ENCODE measurements at regions not wholly inside any gene's neighbourhood (a gene's known extent, or its start where the extent isn't known, plus 50 kb on each side); places are given as distances from the start of the nearest gene placed in this dataset.

GRCh38 chr9:13778631-13779030 is 499.1 kb upstream of the MPDZ start:
- Histone ChIP-seq H3K4me2 (replicated peaks; ENCODE audit: low read depth, low read length, poor library complexity, severe bottlenecking) (no peak overlapping the region), H3K79me2 (ENCODE audit: control insufficient read depth, insufficient read depth, low read length) (no peaks in the 10 kb centered on the region), H3K4me1 (ENCODE audit: control insufficient read depth in 2 of 2, insufficient read depth in 2 of 2, low read length in 2 of 2) (no peaks in the 10 kb centered on the region), H3K27ac (ENCODE audit: low read length in 2 of 2) (no peak overlapping the region), H4K20me1 (ENCODE audit: control insufficient read depth, insufficient read depth, low read length, poor library complexity, severe bottlenecking) (no peaks in the 10 kb centered on the region), H3K4me3 (ENCODE audit: control extremely low read depth in 1 of 5, extremely low read depth in 1 of 5, insufficient read depth in 1 of 5, low read depth in 2 of 5, low read length in 4 of 5) (no peak overlapping the region), H2AFZ (ENCODE audit: insufficient read depth, low read depth, low read length, poor library complexity, severe bottlenecking) (no peak overlapping the region), H3K36me3 (replicated peaks in 1 of 2; ENCODE audit: control extremely low read depth in 1 of 2, control insufficient read depth in 1 of 2, extremely low read depth in 1 of 2, insufficient read depth in 2 of 2, low read length in 1 of 2) (no peaks in the 10 kb centered on the region), H3K9me3 (ENCODE audit: control extremely low read depth in 1 of 3, control insufficient read depth in 2 of 3, insufficient read depth in 1 of 3, low read length in 2 of 3) (no peaks in the 10 kb centered on the region), H3K27me3 (replicated peaks in 1 of 4; ENCODE audit: control extremely low read depth in 1 of 4, control insufficient read depth in 3 of 4, insufficient read depth in 4 of 4, low read length in 3 of 4) (no peaks in the 10 kb centered on the region), H3K9ac (ENCODE audit: low read length) (no peak overlapping the region)
- CTCF ChIA-PET: no interaction called here
- Mint-ChIP-seq H3K27ac (no peak overlapping the region), H3K27me3 (no peaks in the 10 kb centered on the region), H3K9me3 (ENCODE audit: insufficient read depth) (no peaks in the 10 kb centered on the region), H3K4me1 (no peaks in the 10 kb centered on the region), H3K4me3 (no peak overlapping the region)
- no peak for TF ChIP-seq CTCF (IDR thresholded peaks at IDR 0.05)
- TF ChIP-seq EZH2 (IDR thresholded peaks at IDR 0.05; ENCODE audit: borderline replicate concordance, insufficient read depth, low read depth, low read length, poor library complexity, severe bottlenecking): no peak
- no peak for ATAC-seq (ENCODE audit: low read depth)
- intact Hi-C loops (cut with micrococcal nuclease): no loop called here
- WGBS (ENCODE audit: insufficient coverage): 93% methylated on average over 3 of the region's 4 CpGs
- DNase-seq: no peak
- POLR2A ChIA-PET: no interaction called here

GRCh38 chr9:13770956-13771355 is 491.5 kb upstream of the MPDZ start:
- Mint-ChIP-seq H3K4me1 (no peaks in the 10 kb centered on the region), H3K27ac (no peak overlapping the region), H3K9me3 (ENCODE audit: insufficient read depth) (peaks cover 3% of the 10 kb centered on the region), H3K4me3 (no peak overlapping the region), H3K27me3 (no peaks in the 10 kb centered on the region)
- H2AFZ ChIP-seq (ENCODE audit: insufficient read depth, low read depth, low read length, poor library complexity, severe bottlenecking): no peak overlapping the region
- no peaks in the 10 kb centered on the region for H3K27me3 ChIP-seq (replicated peaks in 1 of 4; ENCODE audit: control extremely low read depth in 1 of 4, control insufficient read depth in 3 of 4, insufficient read depth in 4 of 4, low read length in 3 of 4)
- H3K4me2 ChIP-seq (replicated peaks; ENCODE audit: low read depth, low read length, poor library complexity, severe bottlenecking): no peak overlapping the region
- ATAC-seq (ENCODE audit: low read depth) (no peak), DNase-seq (no peak)
- WGBS (ENCODE audit: insufficient coverage): 94% methylated on average over 3 of the region's 3 CpGs
- H4K20me1 ChIP-seq (ENCODE audit: control insufficient read depth, insufficient read depth, low read length, poor library complexity, severe bottlenecking): no peaks in the 10 kb centered on the region
- no peaks in the 10 kb centered on the region for H3K4me1 ChIP-seq (ENCODE audit: control insufficient read depth in 2 of 2, insufficient read depth in 2 of 2, low read length in 2 of 2)
- TF ChIP-seq CTCF (IDR thresholded peaks at IDR 0.05) (no peak), EZH2 (IDR thresholded peaks at IDR 0.05; ENCODE audit: borderline replicate concordance, insufficient read depth, low read depth, low read length, poor library complexity, severe bottlenecking) (no peak)
- H3K36me3 ChIP-seq (replicated peaks in 1 of 2; ENCODE audit: control extremely low read depth in 1 of 2, control insufficient read depth in 1 of 2, extremely low read depth in 1 of 2, insufficient read depth in 2 of 2, low read length in 1 of 2): no peaks in the 10 kb centered on the region
- no peaks in the 10 kb centered on the region for H3K9me3 ChIP-seq (ENCODE audit: control extremely low read depth in 1 of 3, control insufficient read depth in 2 of 3, insufficient read depth in 1 of 3, low read length in 2 of 3)
- intact Hi-C loops (cut with micrococcal nuclease): no loop called here
- ChIA-PET POLR2A (no interaction called here), CTCF (no interaction called here)
- H3K4me3 ChIP-seq (ENCODE audit: control extremely low read depth in 1 of 5, extremely low read depth in 1 of 5, insufficient read depth in 1 of 5, low read depth in 2 of 5, low read length in 4 of 5): no peak overlapping the region
- no peak overlapping the region for H3K27ac ChIP-seq (ENCODE audit: low read length in 2 of 2)
- no peak overlapping the region for H3K9ac ChIP-seq (ENCODE audit: low read length)
- no peaks in the 10 kb centered on the region for H3K79me2 ChIP-seq (ENCODE audit: control insufficient read depth, insufficient read depth, low read length)

All from B cell (primary cell).